A673 (cell line): ENCODE measurements at regions not wholly inside any gene's neighbourhood (a gene's known extent, or its start where the extent isn't known, plus 50 kb on each side); places are given as distances from the start of the nearest gene placed in this dataset.

Source experiments
- BruUV-seq: library from RNA; stranded (reverse); fragments of 400-500 nt; replicated peaks from 2 replicates; lab custom pipeline; 2021; lab: Mats Ljungman, UMichigan
- CTCF ChIA-PET: fragments of 300-600 bp; sonication (Branson Sonifier 250); formaldehyde crosslinking; loops from one replicate; lab custom pipeline; 2022; ENCODE audit warnings: antibody characterized with exemption; lab: Charles Lee
- POLR2A ChIA-PET: fragments of 300-600 bp; sonication (Branson Sonifier 250); formaldehyde crosslinking; loops from one replicate; lab custom pipeline; 2022; ENCODE audit warnings: antibody characterized with exemption; ENCODE audit not compliant: low non-redundant PET; lab: Charles Lee
- DNase-seq: peaks from one replicate; pipeline ENCODE4 v3.0.0-alpha.2; 2015; ENCODE audit warnings: low spot score
- H3K27ac ChIP-seq: fragments of 200-600 bp; sonication (generic); 2 replicates; pipeline ENCODE4 v1.5.1; 2016; ENCODE audit warnings: mixed run types, low read depth, mild to moderate bottlenecking, mixed read lengths, antibody characterized with exemption, low read length; ENCODE audit not compliant: poor library complexity, severe bottlenecking
- H3K27me3 ChIP-seq: fragments of 200-600 bp; sonication (generic); replicated peaks from 2 replicates; pipeline ENCODE4 v1.6.1; 2017; ENCODE audit warnings: mixed run types, low read depth, mild to moderate bottlenecking, mixed read lengths, antibody characterized with exemption, low read length; ENCODE audit not compliant: insufficient read depth, poor library complexity
- H3K36me3 ChIP-seq: fragments of 200-600 bp; sonication (generic); 2 replicates; pipeline ENCODE4 v1.6.1; 2016; ENCODE audit warnings: mixed run types, mild to moderate bottlenecking, mixed read lengths, antibody characterized with exemption, low read length; ENCODE audit not compliant: insufficient read depth, poor library complexity, severe bottlenecking
- H3K4me1 ChIP-seq: fragments of 200-600 bp; sonication (generic); 2 replicates; pipeline ENCODE4 v1.6.1; 2017; ENCODE audit warnings: mixed run types, mild to moderate bottlenecking, mixed read lengths, antibody characterized with exemption, low read length; ENCODE audit not compliant: insufficient read depth, poor library complexity, severe bottlenecking
- H3K4me3 ChIP-seq: fragments of 200-600 bp; sonication (generic); 2 replicates; pipeline ENCODE4 v1.5.1; 2016; ENCODE audit warnings: low read depth, mixed run types, mild to moderate bottlenecking, mixed read lengths, low read length; ENCODE audit not compliant: poor library complexity, severe bottlenecking
- H3K9me3 ChIP-seq: fragments of 200-600 bp; sonication (generic); 2 replicates; pipeline ENCODE4 v1.6.1; 2016; ENCODE audit warnings: mixed run types, low read depth, mild to moderate bottlenecking, mixed read lengths, antibody characterized with exemption, low read length; ENCODE audit not compliant: poor library complexity, severe bottlenecking
- EZH2 ChIP-seq: fragments of 200-600 bp; sonication (generic); IDR thresholded peaks from 2 replicates; pipeline ENCODE4 v1.6.1; 2017; ENCODE audit warnings: borderline replicate concordance, low read depth, mild to moderate bottlenecking, mixed read lengths, antibody characterized with exemption, low read length; ENCODE audit not compliant: poor library complexity, severe bottlenecking
- intact Hi-C: fragments of 100-400 bp; cut with micrococcal nuclease; formaldehyde crosslinking; loops from one replicate; pipeline ENCODE4 v1.10.0; 2022; ENCODE audit not compliant: unreplicated experiment
- TF ChIP-seq, protein P1 (sequence below): fragments of 300-800, 200-600 bp; sonication (generic); conservative IDR thresholded peaks from 2 replicates; pipeline ENCODE4 v1.5.1; 2017; ENCODE audit warnings: low read depth, mild to moderate bottlenecking, antibody characterized with exemption, low read length, moderate library complexity, mixed read lengths

GRCh38 chr2:122525336-122525735, 769.9 kb downstream of the TSN start:
- TF ChIP-seq, protein P1, sequence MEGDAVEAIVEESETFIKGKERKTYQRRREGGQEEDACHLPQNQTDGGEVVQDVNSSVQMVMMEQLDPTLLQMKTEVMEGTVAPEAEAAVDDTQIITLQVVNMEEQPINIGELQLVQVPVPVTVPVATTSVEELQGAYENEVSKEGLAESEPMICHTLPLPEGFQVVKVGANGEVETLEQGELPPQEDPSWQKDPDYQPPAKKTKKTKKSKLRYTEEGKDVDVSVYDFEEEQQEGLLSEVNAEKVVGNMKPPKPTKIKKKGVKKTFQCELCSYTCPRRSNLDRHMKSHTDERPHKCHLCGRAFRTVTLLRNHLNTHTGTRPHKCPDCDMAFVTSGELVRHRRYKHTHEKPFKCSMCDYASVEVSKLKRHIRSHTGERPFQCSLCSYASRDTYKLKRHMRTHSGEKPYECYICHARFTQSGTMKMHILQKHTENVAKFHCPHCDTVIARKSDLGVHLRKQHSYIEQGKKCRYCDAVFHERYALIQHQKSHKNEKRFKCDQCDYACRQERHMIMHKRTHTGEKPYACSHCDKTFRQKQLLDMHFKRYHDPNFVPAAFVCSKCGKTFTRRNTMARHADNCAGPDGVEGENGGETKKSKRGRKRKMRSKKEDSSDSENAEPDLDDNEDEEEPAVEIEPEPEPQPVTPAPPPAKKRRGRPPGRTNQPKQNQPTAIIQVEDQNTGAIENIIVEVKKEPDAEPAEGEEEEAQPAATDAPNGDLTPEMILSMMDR = no peak
- TF ChIP-seq EZH2 = no peak
- H3K36me3 ChIP-seq = no peaks in the 10 kb centered on the region
- H3K4me3 ChIP-seq = no peak overlapping the region
- ChIA-PET POLR2A (no interaction called here), CTCF (no interaction called here)
- no peak for DNase-seq
- no peak overlapping the region for H3K27ac ChIP-seq
- peaks cover 6% of the 10 kb centered on the region for H3K4me1 ChIP-seq
- BruUV-seq = no TSS peak
- no peaks in the 10 kb centered on the region for H3K9me3 ChIP-seq
- no peaks in the 10 kb centered on the region for H3K27me3 ChIP-seq
- intact Hi-C loops = no loop called here

GRCh38 chr2:122528061-122528460, 772.6 kb downstream of the TSN start:
- POLR2A ChIA-PET = no interaction called here
- H3K27me3 ChIP-seq = no peaks in the 10 kb centered on the region
- CTCF ChIA-PET = no interaction called here
- no peaks in the 10 kb centered on the region for H3K9me3 ChIP-seq
- no peak overlapping the region for H3K4me3 ChIP-seq
- DNase-seq = no peak
- H3K4me1 ChIP-seq = no peaks in the 10 kb centered on the region
- BruUV-seq = no TSS peak
- TF ChIP-seq, protein P1 = no peak
- TF ChIP-seq EZH2 = no peak
- intact Hi-C loops = no loop called here
- no peaks in the 10 kb centered on the region for H3K36me3 ChIP-seq
- no peak overlapping the region for H3K27ac ChIP-seq

DNA sequence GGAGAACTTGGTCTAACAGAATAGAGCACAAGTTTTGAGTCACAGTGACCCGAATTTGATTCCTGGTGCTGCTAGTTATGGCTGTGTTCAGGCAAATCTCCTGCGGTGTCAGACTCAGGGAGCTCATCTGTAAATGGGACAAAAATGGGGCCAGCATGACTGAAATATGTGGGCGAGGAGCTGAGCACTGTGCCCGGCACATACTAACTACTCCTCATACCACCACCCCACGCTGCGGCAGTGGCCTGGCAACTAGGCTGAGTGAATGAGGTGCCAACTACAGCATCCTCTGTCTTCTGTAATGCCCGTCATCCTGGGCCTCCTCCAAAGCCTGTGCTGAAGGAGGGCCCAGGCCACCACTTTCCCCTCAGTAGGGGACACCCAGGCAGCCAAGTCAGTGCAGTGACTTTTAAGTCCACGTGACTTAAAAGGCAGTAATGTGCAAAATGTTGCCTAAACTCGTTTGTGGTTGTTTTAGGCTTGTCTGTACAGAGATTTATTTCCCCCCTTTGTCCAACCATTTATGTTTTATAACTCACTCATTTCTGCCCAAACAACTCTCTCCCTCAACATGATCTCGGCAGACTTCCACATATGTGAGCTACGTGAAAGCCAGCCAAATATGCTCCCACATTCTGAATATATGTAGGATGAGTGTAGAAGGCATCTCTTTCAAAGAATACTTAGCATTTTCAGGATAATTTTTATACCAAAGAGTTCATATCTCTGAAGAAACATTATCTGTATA, 773.7 kb downstream of the TSN start:
- Histone ChIP-seq H3K9me3 (no peaks in the 10 kb centered on the region), H3K4me3 (no peak overlapping the region), H3K4me1 (no peaks in the 10 kb centered on the region), H3K27me3 (no peaks in the 10 kb centered on the region), H3K36me3 (no peaks in the 10 kb centered on the region), H3K27ac (no peak overlapping the region)
- intact Hi-C loops = no loop called here
- BruUV-seq = no TSS peak
- POLR2A ChIA-PET = no interaction called here
- TF ChIP-seq, protein P1 = no peak
- no peak for TF ChIP-seq EZH2
- CTCF ChIA-PET = no interaction called here
- DNase-seq = no peak
